HEK293T (cell line): ENCODE measurements at regions not wholly inside any gene's neighbourhood (a gene's known extent, or its start where the extent isn't known, plus 50 kb on each side); places are given as distances from the start of the nearest gene placed in this dataset.

Experiments
- HDGF ChIP-seq: fragments of 450-650 bp; IDR thresholded peaks from 2 replicates; pipeline ENCODE4 v1.6.1; 2017; ENCODE audit warnings: antibody characterized with exemption, borderline replicate concordance
- TARDBP ChIP-seq: fragments of 450-650 bp; IDR thresholded peaks from 2 replicates; pipeline ENCODE4 v1.6.1; 2016

DNA sequence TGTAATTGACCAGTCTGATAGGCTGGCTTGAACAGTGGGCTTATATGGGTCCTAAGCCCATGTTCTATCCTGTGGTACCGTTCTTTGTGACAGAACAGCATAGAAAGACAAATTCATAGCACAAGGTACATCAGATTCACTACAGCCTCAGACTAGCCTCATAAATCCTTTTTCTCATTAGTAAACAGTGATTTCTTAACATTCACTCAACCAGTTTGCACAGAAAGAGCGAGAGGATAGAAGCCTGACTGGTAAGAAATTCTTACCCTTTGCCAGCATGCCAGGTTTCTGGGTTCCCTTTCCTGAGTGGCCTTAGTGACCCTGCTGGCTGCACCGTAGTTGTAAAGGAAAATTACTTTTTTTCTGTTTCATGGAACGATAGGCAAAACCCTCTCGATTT is 412.1 kb downstream of the SH2D4B start:
- no peak for TF ChIP-seq TARDBP
- TF ChIP-seq HDGF, result no peak
